ENCODE measurements at regions not wholly inside any gene's neighbourhood (a gene's known extent, or its start where the extent isn't known, plus 50 kb on each side); places are given as distances from the start of the nearest gene placed in this dataset.

- Histone ChIP-seq H3K27me3 (replicated peaks in 1 of 2; ENCODE audit: control insufficient read depth in 2 of 2, insufficient read depth in 2 of 2, low read length in 1 of 2) (no peaks in the 10 kb centered on the region), H3K9me3 (replicated peaks; ENCODE audit: control insufficient read depth, insufficient read depth, low read length) (no peaks in the 10 kb centered on the region), H3K9ac (ENCODE audit: control insufficient read depth, insufficient read depth, low read length) (no peak overlapping the region), H3K36me3 (ENCODE audit: control insufficient read depth in 2 of 2, insufficient read depth in 2 of 2, low read length in 1 of 2) (no peaks in the 10 kb centered on the region), H3K4me3 (no peak overlapping the region), H3K4me1 (ENCODE audit: control insufficient read depth, insufficient read depth, low read length) (no peaks in the 10 kb centered on the region), H3K27ac (ENCODE audit: control insufficient read depth, insufficient read depth) (no peak overlapping the region), H2AFZ (ENCODE audit: control insufficient read depth, low read depth, low read length) (no peak overlapping the region), H4K20me1 (ENCODE audit: control insufficient read depth, insufficient read depth) (no peaks in the 10 kb centered on the region), H3K4me2 (ENCODE audit: control insufficient read depth, insufficient read depth) (no peak overlapping the region), H3K79me2 (ENCODE audit: control insufficient read depth, insufficient read depth, low read length) (no peaks in the 10 kb centered on the region)
- BruUV-seq (replicated peaks), result no TSS peak
- intact Hi-C loops (cut with micrococcal nuclease; ENCODE audit: unreplicated experiment) (no loop called here), in situ Hi-C loops (cut with MboI) (no loop called here)
- POLR2A ChIA-PET, result no interaction called here
- SMC1A ChIA-PET (ENCODE audit: uncharacterized antibody, unreplicated experiment), result interaction anchor here (0.7 to 0.8 kb wide), 2 partner anchors 9 to 777 kb away, joined by 3 to 4 read pairs; no protein-coding TSS in a partner anchor
- CTCF ChIA-PET, result no interaction called here
- ATAC-seq (no peak), DNase-seq (ENCODE audit: low read depth, low spot score) (no peak), FAIRE-seq (no peak)
- RAD21 ChIA-PET (ENCODE audit: unreplicated experiment), result no interaction called here
- WGBS (ENCODE audit: insufficient coverage, insufficient replicate concordance, low lambda C conversion rate, missing lambda C conversion rate), result 25% methylated on average over 3 of the region's 3 CpGs
- TF ChIP-seq JUND (IDR thresholded peaks at IDR 0.05; ENCODE audit: low read depth, low read length) (no peak), MYB (IDR thresholded peaks at IDR 0.05; ENCODE audit: borderline replicate concordance, low read depth, low read length) (no peak), HDAC6 (IDR thresholded peaks at IDR 0.05; ENCODE audit: unreplicated experiment) (no peak), SRF (IDR thresholded peaks at IDR 0.05; ENCODE audit: low read depth in 2 of 2, low read length in 2 of 2) (no peak), IRF3 (IDR thresholded peaks at IDR 0.05) (no peak), SMAD5 (IDR thresholded peaks at IDR 0.05; ENCODE audit: low read depth) (no peak), NR2F1 (conservative IDR thresholded peaks at IDR 0.05) (no peak), ZSCAN29 (IDR thresholded peaks at IDR 0.05) (no peak), POLR2AphosphoS2 (IDR thresholded peaks at IDR 0.05; ENCODE audit: low read depth, low read length) (no peak), SKIL (IDR thresholded peaks at IDR 0.05; ENCODE audit: low read depth, poor library complexity, severe bottlenecking) (no peak), IKZF1 (conservative IDR thresholded peaks at IDR 0.05) (no peak), SMARCA5 (IDR thresholded peaks at IDR 0.05) (no peak), PAX5 (IDR thresholded peaks at IDR 0.05; ENCODE audit: borderline replicate concordance, low read depth, low read length) (no peak), POU2F2 (IDR thresholded peaks at IDR 0.05; ENCODE audit: borderline replicate concordance, low read depth, low read length) (no peak), CBFB (IDR thresholded peaks at IDR 0.05; ENCODE audit: low read depth) (no peak)
- TF ChIP-seq, protein P1, sequence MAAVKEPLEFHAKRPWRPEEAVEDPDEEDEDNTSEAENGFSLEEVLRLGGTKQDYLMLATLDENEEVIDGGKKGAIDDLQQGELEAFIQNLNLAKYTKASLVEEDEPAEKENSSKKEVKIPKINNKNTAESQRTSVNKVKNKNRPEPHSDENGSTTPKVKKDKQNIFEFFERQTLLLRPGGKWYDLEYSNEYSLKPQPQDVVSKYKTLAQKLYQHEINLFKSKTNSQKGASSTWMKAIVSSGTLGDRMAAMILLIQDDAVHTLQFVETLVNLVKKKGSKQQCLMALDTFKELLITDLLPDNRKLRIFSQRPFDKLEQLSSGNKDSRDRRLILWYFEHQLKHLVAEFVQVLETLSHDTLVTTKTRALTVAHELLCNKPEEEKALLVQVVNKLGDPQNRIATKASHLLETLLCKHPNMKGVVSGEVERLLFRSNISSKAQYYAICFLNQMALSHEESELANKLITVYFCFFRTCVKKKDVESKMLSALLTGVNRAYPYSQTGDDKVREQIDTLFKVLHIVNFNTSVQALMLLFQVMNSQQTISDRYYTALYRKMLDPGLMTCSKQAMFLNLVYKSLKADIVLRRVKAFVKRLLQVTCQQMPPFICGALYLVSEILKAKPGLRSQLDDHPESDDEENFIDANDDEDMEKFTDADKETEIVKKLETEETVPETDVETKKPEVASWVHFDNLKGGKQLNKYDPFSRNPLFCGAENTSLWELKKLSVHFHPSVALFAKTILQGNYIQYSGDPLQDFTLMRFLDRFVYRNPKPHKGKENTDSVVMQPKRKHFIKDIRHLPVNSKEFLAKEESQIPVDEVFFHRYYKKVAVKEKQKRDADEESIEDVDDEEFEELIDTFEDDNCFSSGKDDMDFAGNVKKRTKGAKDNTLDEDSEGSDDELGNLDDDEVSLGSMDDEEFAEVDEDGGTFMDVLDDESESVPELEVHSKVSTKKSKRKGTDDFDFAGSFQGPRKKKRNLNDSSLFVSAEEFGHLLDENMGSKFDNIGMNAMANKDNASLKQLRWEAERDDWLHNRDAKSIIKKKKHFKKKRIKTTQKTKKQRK (IDR thresholded peaks at IDR 0.05; ENCODE audit: low read depth, low read length), result no peak
- TF ChIP-seq, protein P2, sequence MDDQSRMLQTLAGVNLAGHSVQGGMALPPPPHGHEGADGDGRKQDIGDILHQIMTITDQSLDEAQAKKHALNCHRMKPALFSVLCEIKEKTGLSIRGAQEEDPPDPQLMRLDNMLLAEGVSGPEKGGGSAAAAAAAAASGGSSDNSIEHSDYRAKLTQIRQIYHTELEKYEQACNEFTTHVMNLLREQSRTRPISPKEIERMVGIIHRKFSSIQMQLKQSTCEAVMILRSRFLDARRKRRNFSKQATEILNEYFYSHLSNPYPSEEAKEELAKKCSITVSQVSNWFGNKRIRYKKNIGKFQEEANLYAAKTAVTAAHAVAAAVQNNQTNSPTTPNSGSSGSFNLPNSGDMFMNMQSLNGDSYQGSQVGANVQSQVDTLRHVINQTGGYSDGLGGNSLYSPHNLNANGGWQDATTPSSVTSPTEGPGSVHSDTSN (IDR thresholded peaks at IDR 0.05; ENCODE audit: insufficient replicate concordance, low read depth, low read length), result no peak
These were observed 452.9 kb downstream of the GRXCR1 start for GRCh38 chr4:43345323-43345925.

Data from GM12878 (cell line).